ENCODE measurements at regions not wholly inside any gene's neighbourhood (a gene's known extent, or its start where the extent isn't known, plus 50 kb on each side); places are given as distances from the start of the nearest gene placed in this dataset.

- TF ChIP-seq, protein P1, sequence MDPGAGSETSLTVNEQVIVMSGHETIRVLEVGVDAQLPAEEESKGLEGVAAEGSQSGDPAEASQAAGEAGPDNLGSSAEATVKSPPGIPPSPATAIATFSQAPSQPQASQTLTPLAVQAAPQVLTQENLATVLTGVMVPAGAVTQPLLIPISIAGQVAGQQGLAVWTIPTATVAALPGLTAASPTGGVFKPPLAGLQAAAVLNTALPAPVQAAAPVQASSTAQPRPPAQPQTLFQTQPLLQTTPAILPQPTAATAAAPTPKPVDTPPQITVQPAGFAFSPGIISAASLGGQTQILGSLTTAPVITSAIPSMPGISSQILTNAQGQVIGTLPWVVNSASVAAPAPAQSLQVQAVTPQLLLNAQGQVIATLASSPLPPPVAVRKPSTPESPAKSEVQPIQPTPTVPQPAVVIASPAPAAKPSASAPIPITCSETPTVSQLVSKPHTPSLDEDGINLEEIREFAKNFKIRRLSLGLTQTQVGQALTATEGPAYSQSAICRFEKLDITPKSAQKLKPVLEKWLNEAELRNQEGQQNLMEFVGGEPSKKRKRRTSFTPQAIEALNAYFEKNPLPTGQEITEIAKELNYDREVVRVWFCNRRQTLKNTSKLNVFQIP (CRISPR knock-in tag; IDR thresholded peaks at IDR 0.05; ENCODE audit: borderline replicate concordance, low read depth): no peak
- TF ChIP-seq ZFP3 (CRISPR knock-in tag; IDR thresholded peaks at IDR 0.05) (no peak), ARNTL (CRISPR knock-in tag; IDR thresholded peaks at IDR 0.05; ENCODE audit: borderline replicate concordance, low read depth) (no peak), ZC3H10 (CRISPR knock-in tag; IDR thresholded peaks at IDR 0.05) (no peak), PPARA (CRISPR knock-in tag; IDR thresholded peaks at IDR 0.05; ENCODE audit: borderline replicate concordance) (no peak), ZFP30 (CRISPR knock-in tag; IDR thresholded peaks at IDR 0.05) (no peak), ISL1 (CRISPR knock-in tag; IDR thresholded peaks at IDR 0.05) (no peak), SNAI2 (CRISPR knock-in tag; IDR thresholded peaks at IDR 0.05) (no peak), ZNF565 (CRISPR knock-in tag; conservative IDR thresholded peaks at IDR 0.05; ENCODE audit: low read depth) (no peak), GLIS3 (CRISPR knock-in tag; IDR thresholded peaks at IDR 0.05) (no peak)
Observed at GRCh38 chr3:103818800-103819199, 1384.0 kb downstream of the ZPLD1 start (continued).

DNA sequence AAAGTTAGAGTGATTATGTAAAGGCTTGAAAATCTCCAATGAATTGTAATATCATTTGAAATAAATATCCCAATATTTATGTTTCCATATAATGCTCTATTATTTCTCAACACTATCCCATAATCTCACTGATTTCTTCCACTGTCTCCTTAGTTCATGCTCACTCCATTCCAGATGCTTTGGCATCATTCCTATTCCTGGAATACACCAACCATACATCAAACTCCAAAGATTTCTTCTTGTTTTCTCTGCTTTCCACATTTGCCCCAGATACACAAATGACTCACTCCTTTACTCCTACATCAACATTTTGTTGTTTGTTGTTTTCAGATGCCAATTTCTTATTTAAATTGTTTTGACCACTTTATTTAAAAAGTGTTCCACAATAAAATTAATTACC, 1390.8 kb downstream of the ZPLD1 start:
- no peak for TF ChIP-seq ZC3H10 (CRISPR knock-in tag; IDR thresholded peaks at IDR 0.05)
- no peak for TF ChIP-seq ARNTL (CRISPR knock-in tag; IDR thresholded peaks at IDR 0.05; ENCODE audit: borderline replicate concordance, low read depth)
- TF ChIP-seq BACH2 (CRISPR knock-in tag; IDR thresholded peaks at IDR 0.05; ENCODE audit: borderline replicate concordance): no peak
- TF ChIP-seq, protein P1 (CRISPR knock-in tag; IDR thresholded peaks at IDR 0.05; ENCODE audit: borderline replicate concordance, low read depth): no peak
- no peak for TF ChIP-seq TOX (CRISPR knock-in tag; IDR thresholded peaks at IDR 0.05; ENCODE audit: borderline replicate concordance)
- no peak for TF ChIP-seq OSR1 (CRISPR knock-in tag; IDR thresholded peaks at IDR 0.05)
- no peak for TF ChIP-seq CSDC2 (CRISPR knock-in tag; IDR thresholded peaks at IDR 0.05)
- no peak for TF ChIP-seq TCF4 (CRISPR knock-in tag; IDR thresholded peaks at IDR 0.05; ENCODE audit: borderline replicate concordance)
- TF ChIP-seq ISL1 (CRISPR knock-in tag; IDR thresholded peaks at IDR 0.05): no peak
- TF ChIP-seq ZFP30 (CRISPR knock-in tag; IDR thresholded peaks at IDR 0.05): no peak
- ATAC-seq: no peak

DNA sequence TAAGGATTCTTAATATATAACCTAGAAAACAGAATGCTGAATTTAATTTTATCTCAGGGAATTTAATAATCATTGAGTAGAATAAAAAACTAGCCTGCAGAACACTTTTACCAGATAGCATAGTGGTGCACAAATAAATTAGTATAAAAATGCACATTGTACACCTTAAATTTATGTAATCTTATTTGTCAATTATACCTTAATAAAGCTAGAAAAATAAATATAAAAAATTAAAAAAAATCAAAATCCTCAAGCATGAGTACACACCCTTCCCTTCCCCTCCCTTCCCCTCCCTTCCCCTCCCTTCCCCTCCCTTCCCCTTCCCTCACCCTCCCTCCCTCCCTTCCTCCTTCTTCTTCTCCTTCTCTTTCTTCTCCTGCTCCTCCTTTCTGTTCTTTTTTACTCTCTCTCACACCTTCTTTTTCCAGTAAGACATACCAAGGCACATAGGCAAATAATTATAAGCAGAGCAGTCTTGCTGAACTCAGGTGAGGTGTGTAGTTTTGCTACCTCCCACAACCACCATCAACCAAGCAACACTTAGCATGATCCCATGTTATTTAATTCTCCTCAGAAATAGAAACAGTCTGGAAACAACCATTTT, 1395.0 kb downstream of the ZPLD1 start:
- ATAC-seq: no peak
- TF ChIP-seq, protein P2, sequence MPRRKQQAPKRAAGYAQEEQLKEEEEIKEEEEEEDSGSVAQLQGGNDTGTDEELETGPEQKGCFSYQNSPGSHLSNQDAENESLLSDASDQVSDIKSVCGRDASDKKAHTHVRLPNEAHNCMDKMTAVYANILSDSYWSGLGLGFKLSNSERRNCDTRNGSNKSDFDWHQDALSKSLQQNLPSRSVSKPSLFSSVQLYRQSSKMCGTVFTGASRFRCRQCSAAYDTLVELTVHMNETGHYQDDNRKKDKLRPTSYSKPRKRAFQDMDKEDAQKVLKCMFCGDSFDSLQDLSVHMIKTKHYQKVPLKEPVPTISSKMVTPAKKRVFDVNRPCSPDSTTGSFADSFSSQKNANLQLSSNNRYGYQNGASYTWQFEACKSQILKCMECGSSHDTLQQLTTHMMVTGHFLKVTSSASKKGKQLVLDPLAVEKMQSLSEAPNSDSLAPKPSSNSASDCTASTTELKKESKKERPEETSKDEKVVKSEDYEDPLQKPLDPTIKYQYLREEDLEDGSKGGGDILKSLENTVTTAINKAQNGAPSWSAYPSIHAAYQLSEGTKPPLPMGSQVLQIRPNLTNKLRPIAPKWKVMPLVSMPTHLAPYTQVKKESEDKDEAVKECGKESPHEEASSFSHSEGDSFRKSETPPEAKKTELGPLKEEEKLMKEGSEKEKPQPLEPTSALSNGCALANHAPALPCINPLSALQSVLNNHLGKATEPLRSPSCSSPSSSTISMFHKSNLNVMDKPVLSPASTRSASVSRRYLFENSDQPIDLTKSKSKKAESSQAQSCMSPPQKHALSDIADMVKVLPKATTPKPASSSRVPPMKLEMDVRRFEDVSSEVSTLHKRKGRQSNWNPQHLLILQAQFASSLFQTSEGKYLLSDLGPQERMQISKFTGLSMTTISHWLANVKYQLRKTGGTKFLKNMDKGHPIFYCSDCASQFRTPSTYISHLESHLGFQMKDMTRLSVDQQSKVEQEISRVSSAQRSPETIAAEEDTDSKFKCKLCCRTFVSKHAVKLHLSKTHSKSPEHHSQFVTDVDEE (CRISPR knock-in tag; IDR thresholded peaks at IDR 0.05): no peak
- TF ChIP-seq, protein P3, sequence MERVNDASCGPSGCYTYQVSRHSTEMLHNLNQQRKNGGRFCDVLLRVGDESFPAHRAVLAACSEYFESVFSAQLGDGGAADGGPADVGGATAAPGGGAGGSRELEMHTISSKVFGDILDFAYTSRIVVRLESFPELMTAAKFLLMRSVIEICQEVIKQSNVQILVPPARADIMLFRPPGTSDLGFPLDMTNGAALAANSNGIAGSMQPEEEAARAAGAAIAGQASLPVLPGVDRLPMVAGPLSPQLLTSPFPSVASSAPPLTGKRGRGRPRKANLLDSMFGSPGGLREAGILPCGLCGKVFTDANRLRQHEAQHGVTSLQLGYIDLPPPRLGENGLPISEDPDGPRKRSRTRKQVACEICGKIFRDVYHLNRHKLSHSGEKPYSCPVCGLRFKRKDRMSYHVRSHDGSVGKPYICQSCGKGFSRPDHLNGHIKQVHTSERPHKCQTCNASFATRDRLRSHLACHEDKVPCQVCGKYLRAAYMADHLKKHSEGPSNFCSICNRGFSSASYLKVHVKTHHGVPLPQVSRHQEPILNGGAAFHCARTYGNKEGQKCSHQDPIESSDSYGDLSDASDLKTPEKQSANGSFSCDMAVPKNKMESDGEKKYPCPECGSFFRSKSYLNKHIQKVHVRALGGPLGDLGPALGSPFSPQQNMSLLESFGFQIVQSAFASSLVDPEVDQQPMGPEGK (CRISPR knock-in tag; IDR thresholded peaks at IDR 0.05; ENCODE audit: borderline replicate concordance): no peak
- no peak for TF ChIP-seq ISL1 (CRISPR knock-in tag; IDR thresholded peaks at IDR 0.05)
- no peak for TF ChIP-seq TCF4 (CRISPR knock-in tag; IDR thresholded peaks at IDR 0.05; ENCODE audit: borderline replicate concordance)
- no peak for TF ChIP-seq TOX (CRISPR knock-in tag; IDR thresholded peaks at IDR 0.05; ENCODE audit: borderline replicate concordance)
- no peak for TF ChIP-seq GLIS3 (CRISPR knock-in tag; IDR thresholded peaks at IDR 0.05)
- no peak for TF ChIP-seq ZNF70 (CRISPR knock-in tag; IDR thresholded peaks at IDR 0.05)
- no peak for TF ChIP-seq CSDC2 (CRISPR knock-in tag; IDR thresholded peaks at IDR 0.05)
- TF ChIP-seq PPARA (CRISPR knock-in tag; IDR thresholded peaks at IDR 0.05; ENCODE audit: borderline replicate concordance): no peak
- TF ChIP-seq, protein P4, sequence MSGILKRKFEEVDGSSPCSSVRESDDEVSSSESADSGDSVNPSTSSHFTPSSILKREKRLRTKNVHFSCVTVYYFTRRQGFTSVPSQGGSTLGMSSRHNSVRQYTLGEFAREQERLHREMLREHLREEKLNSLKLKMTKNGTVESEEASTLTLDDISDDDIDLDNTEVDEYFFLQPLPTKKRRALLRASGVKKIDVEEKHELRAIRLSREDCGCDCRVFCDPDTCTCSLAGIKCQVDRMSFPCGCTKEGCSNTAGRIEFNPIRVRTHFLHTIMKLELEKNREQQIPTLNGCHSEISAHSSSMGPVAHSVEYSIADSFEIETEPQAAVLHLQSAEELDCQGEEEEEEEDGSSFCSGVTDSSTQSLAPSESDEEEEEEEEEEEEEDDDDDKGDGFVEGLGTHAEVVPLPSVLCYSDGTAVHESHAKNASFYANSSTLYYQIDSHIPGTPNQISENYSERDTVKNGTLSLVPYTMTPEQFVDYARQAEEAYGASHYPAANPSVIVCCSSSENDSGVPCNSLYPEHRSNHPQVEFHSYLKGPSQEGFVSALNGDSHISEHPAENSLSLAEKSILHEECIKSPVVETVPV (CRISPR knock-in tag; IDR thresholded peaks at IDR 0.05): no peak
- no peak for TF ChIP-seq SNAI2 (CRISPR knock-in tag; IDR thresholded peaks at IDR 0.05)
- TF ChIP-seq RARB (CRISPR knock-in tag; IDR thresholded peaks at IDR 0.05): no peak
